Activated T-cell treated with anti-CD3 and anti-CD28 coated beads for 24 hours (primary cell): ENCODE measurements at regions not wholly inside any gene's neighbourhood (a gene's known extent, or its start where the extent isn't known, plus 50 kb on each side); places are given as distances from the start of the nearest gene placed in this dataset.

Experiments used
- DNase-seq: peaks from one replicate; pipeline ENCODE4 v3.0.0-alpha.2; 2020; ENCODE audit warnings: low read depth

- DNase-seq = no peak
These were observed 624.6 kb downstream of the BNC2 start for GRCh38 chr9:16245756-16246440.

- DNase-seq = no peak
These were observed 623.7 kb downstream of the BNC2 start for GRCh38 chr9:16246785-16247184.

- DNase-seq = no peak
These were observed 623.1 kb downstream of the BNC2 start for GRCh38 chr9:16247188-16247875.

- DNase-seq = no peak
These were observed 621.6 kb downstream of the BNC2 start for GRCh38 chr9:16248822-16249221.

- DNase-seq = no peak
These were observed 617.9 kb downstream of the BNC2 start for GRCh38 chr9:16252616-16253015.

GRCh38 chr9:16254674-16255073 lies 615.8 kb downstream of the BNC2 start:
- no peak for DNase-seq

GRCh38 chr9:16255217-16255616 lies 615.3 kb downstream of the BNC2 start:
- DNase-seq = no peak

GRCh38 chr9:16257604-16258003 lies 612.9 kb downstream of the BNC2 start:
- no peak for DNase-seq

- DNase-seq = no peak
These were observed 612.3 kb downstream of the BNC2 start for GRCh38 chr9:16258191-16258590.

GRCh38 chr9:16258708-16259107 lies 611.8 kb downstream of the BNC2 start:
- no peak for DNase-seq

GRCh38 chr9:16262477-16263261 lies 607.8 kb downstream of the BNC2 start:
- no peak for DNase-seq

- no peak for DNase-seq
These were observed 604.8 kb downstream of the BNC2 start for GRCh38 chr9:16265688-16266087.

GRCh38 chr9:16266648-16267276 lies 603.7 kb downstream of the BNC2 start:
- no peak for DNase-seq

GRCh38 chr9:16267281-16268066 lies 603.0 kb downstream of the BNC2 start:
- no peak for DNase-seq

- no peak for DNase-seq
These were observed 602.2 kb downstream of the BNC2 start for GRCh38 chr9:16268067-16268881.

GRCh38 chr9:16271967-16272366 lies 598.5 kb downstream of the BNC2 start:
- DNase-seq = no peak

- DNase-seq = no peak
These were observed 597.7 kb downstream of the BNC2 start for GRCh38 chr9:16272776-16273175.

- no peak for DNase-seq
These were observed 594.5 kb downstream of the BNC2 start for GRCh38 chr9:16275795-16276624.

GRCh38 chr9:16276866-16277265 lies 593.6 kb downstream of the BNC2 start:
- DNase-seq = no peak

GRCh38 chr9:16277471-16277960 lies 593.0 kb downstream of the BNC2 start:
- DNase-seq = no peak
